ENCODE measurements at regions not wholly inside any gene's neighbourhood (a gene's known extent, or its start where the extent isn't known, plus 50 kb on each side); places are given as distances from the start of the nearest gene placed in this dataset.

DNA sequence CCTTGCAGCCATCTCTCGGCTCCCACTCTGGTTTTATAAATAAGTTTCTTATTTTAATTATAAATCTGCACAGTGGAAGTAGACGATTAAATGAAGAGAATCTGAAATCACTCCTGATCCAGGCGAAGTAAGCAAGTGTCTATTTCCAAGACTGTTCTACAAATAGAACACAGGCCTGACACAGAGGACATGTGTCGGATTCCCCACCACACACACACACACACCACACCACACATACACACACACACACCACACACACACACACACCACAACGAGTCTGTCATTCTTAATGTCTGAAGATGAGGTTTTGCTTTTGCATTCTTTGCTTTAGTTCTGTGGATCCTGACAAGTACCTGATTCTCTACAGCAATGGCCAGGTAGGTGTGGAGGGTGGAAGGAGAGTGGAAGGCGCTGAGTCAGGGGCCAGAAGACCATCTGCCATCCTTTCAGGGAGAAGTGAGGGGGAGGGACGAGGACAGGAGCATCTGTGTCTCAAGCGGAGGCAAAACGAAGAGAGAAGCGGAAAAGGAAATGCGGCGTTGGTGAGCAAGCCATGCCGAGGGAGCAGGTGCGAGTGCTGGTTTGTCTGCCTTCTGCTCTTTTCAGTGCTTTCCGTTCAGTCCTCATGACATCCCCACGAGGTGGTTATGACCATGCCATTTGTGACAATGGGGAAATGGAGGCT lies 110.2 kb downstream of the TEX26 start:
- Histone ChIP-seq H3K9ac (ENCODE audit: low read length) (no peak overlapping the region), H3K4me2 (ENCODE audit: low read length) (peak overlapping the region; percentile 87), H2AFZ (ENCODE audit: low read depth, low read length) (no peak overlapping the region), H3K27ac (ENCODE audit: low read length) (no peak overlapping the region), H4K20me1 (ENCODE audit: insufficient read depth, low read length) (peaks cover 18% of the 10 kb centered on the region; the same call in 1 of the 2 replicates), H3K27me3 (ENCODE audit: low read depth, low read length) (peaks cover 92% of the 10 kb centered on the region), H3K79me2 (ENCODE audit: low read length) (no peaks in the 10 kb centered on the region), H3K4me3 (ENCODE audit: low read length) (peak overlapping the region; percentile 55), H3K36me3 (replicated peaks; ENCODE audit: low read depth, low read length) (no peaks in the 10 kb centered on the region), H3K9me3 (ENCODE audit: insufficient read depth, low read length) (no peaks in the 10 kb centered on the region), H3K4me1 (ENCODE audit: low read length) (peaks cover 60% of the 10 kb centered on the region)
- TF ChIP-seq EZH2phosphoT487 (IDR thresholded peaks at IDR 0.05; ENCODE audit: low read depth) = no peak
- TF ChIP-seq, protein P1, sequence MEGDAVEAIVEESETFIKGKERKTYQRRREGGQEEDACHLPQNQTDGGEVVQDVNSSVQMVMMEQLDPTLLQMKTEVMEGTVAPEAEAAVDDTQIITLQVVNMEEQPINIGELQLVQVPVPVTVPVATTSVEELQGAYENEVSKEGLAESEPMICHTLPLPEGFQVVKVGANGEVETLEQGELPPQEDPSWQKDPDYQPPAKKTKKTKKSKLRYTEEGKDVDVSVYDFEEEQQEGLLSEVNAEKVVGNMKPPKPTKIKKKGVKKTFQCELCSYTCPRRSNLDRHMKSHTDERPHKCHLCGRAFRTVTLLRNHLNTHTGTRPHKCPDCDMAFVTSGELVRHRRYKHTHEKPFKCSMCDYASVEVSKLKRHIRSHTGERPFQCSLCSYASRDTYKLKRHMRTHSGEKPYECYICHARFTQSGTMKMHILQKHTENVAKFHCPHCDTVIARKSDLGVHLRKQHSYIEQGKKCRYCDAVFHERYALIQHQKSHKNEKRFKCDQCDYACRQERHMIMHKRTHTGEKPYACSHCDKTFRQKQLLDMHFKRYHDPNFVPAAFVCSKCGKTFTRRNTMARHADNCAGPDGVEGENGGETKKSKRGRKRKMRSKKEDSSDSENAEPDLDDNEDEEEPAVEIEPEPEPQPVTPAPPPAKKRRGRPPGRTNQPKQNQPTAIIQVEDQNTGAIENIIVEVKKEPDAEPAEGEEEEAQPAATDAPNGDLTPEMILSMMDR (IDR thresholded peaks at IDR 0.05; ENCODE audit: low read depth, low read length) = no peak

DNA sequence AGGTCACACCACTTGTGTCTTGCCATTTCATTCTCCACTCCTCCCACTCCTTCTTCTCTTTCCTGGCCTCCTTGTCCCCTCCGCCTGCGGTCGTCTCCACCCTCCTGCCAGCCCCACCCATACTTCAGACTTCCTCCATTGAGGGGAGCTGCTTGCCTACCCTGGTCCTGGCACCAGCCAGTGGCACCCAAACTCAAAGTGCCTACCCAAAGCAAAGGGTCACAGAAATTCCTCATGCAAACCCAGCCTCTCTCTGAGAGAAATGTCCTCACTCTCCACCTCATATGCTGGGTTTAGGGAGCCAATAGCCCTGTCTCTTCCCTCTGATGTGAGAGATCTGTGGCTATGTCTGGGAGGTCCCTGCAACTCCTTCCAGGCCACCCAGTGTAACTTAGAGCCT lies 109.6 kb downstream of the TEX26 start:
- no peaks in the 10 kb centered on the region for H3K79me2 ChIP-seq (ENCODE audit: low read length)
- peaks cover 60% of the 10 kb centered on the region for H3K4me1 ChIP-seq (ENCODE audit: low read length)
- H3K27ac ChIP-seq (ENCODE audit: low read length) = no peak overlapping the region
- no peak overlapping the region for H2AFZ ChIP-seq (ENCODE audit: low read depth, low read length)
- H3K9me3 ChIP-seq (ENCODE audit: insufficient read depth, low read length) = no peaks in the 10 kb centered on the region
- H3K9ac ChIP-seq (ENCODE audit: low read length) = no peak overlapping the region
- peaks cover 22% of the 10 kb centered on the region; the same call in 1 of the 2 replicates for H4K20me1 ChIP-seq (ENCODE audit: insufficient read depth, low read length)
- H3K27me3 ChIP-seq (ENCODE audit: low read depth, low read length) = peaks cover 92% of the 10 kb centered on the region
- TF ChIP-seq, protein P1 (IDR thresholded peaks at IDR 0.05; ENCODE audit: low read depth, low read length) = no peak
- TF ChIP-seq EZH2phosphoT487 (IDR thresholded peaks at IDR 0.05; ENCODE audit: low read depth) = no peak
- H3K4me3 ChIP-seq (ENCODE audit: low read length) = no peak overlapping the region
- H3K36me3 ChIP-seq (replicated peaks; ENCODE audit: low read depth, low read length) = no peaks in the 10 kb centered on the region
- H3K4me2 ChIP-seq (ENCODE audit: low read length) = no peak overlapping the region

DNA sequence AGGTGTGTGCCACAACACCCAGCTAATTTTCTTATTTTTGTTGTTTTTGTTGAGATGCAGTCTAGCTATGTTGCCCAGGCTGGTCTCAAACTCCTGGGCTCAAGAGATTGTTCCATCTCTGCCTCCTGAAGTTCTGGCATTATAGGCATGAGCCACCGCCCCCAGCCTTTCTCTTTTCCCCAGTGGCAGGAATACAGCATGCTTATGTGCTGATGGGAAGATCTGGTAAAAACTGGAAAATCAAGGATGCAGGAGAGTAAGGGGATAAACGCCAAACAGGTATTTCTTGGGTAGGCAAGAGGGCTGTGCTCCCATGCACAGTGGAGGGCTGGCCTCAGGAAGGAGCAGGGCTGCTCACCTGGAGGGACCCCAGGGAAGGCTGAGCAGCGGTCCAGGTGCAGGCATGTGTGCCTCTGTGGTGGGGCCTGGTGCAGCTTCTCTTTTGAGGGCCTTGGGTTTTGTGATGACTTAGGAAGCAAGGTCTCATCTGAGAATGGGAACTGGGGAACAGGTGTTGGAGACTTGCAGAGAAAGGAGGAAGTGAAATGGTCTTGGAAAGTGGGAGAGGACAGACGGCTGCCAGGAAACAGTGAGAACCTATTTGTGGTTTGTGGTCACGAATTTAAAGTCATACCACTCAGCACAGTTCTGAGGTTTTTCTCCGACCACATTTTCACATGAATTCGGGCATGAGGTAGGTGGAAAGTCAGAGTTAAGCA lies 106.5 kb downstream of the TEX26 start:
- Histone ChIP-seq H3K9ac (ENCODE audit: low read length) (no peak overlapping the region), H3K4me2 (ENCODE audit: low read length) (peak overlapping the region; percentile 52), H3K79me2 (ENCODE audit: low read length) (no peaks in the 10 kb centered on the region), H3K9me3 (ENCODE audit: insufficient read depth, low read length) (no peaks in the 10 kb centered on the region), H3K4me3 (ENCODE audit: low read length) (no peak overlapping the region), H2AFZ (ENCODE audit: low read depth, low read length) (no peak overlapping the region), H3K27me3 (ENCODE audit: low read depth, low read length) (peaks cover 95% of the 10 kb centered on the region), H3K36me3 (replicated peaks; ENCODE audit: low read depth, low read length) (no peaks in the 10 kb centered on the region), H4K20me1 (ENCODE audit: insufficient read depth, low read length) (peaks cover 26% of the 10 kb centered on the region; the same call in 1 of the 2 replicates), H3K27ac (ENCODE audit: low read length) (no peak overlapping the region), H3K4me1 (ENCODE audit: low read length) (peaks cover 46% of the 10 kb centered on the region)
- TF ChIP-seq EZH2phosphoT487 (IDR thresholded peaks at IDR 0.05; ENCODE audit: low read depth) = peak; percentile 79
- TF ChIP-seq, protein P1 (IDR thresholded peaks at IDR 0.05; ENCODE audit: low read depth, low read length) = no peak

DNA sequence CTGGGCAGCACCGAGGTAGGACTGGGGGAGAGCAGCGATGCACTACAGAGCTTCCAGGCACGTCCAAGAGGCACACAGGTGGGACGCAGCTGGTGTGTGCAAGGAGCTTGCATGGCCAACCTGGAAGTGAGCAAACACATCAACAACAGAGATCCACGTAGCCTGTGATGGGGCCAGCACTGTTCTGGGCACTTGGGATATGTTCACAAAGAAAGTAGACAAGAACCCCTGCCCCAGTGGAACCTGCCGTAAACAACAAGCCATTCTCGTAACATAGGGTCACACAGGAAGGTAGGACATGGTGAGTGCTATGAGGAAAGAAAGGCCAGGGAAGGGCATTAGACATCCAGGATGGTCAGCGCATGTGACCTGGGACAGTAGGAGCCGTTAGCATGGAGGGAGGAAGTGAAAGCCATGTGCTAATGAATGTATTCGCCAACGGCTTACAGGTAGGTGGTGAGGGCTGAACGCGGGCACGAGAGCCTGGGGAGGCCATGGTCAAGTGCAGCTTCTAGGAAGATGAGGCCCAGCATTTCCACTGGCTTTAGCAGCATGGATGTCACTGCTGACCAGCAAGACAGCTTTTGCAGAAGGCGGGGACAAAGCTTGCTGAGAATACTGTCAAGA lies 105.5 kb downstream of the TEX26 start:
- 0 out of 2 replicates have a peak overlapping the region, but pooled peaks have one; percentile 17 for H3K4me2 ChIP-seq (ENCODE audit: low read length)

More for the DNA sequence above, 105.5 kb downstream of the TEX26 start:
- peaks cover 36% of the 10 kb centered on the region for H3K4me1 ChIP-seq (ENCODE audit: low read length)
- peaks cover 92% of the 10 kb centered on the region for H3K27me3 ChIP-seq (ENCODE audit: low read depth, low read length)
- no peak overlapping the region for H3K9ac ChIP-seq (ENCODE audit: low read length)
- no peaks in the 10 kb centered on the region for H3K36me3 ChIP-seq (replicated peaks; ENCODE audit: low read depth, low read length)
- H2AFZ ChIP-seq (ENCODE audit: low read depth, low read length) = no peak overlapping the region
- TF ChIP-seq EZH2phosphoT487 (IDR thresholded peaks at IDR 0.05; ENCODE audit: low read depth) = no peak
- TF ChIP-seq, protein P1 (IDR thresholded peaks at IDR 0.05; ENCODE audit: low read depth, low read length) = no peak
- no peaks in the 10 kb centered on the region for H3K9me3 ChIP-seq (ENCODE audit: insufficient read depth, low read length)
- H3K4me3 ChIP-seq (ENCODE audit: low read length) = no peak overlapping the region
- H3K79me2 ChIP-seq (ENCODE audit: low read length) = no peaks in the 10 kb centered on the region
- no peak overlapping the region for H3K27ac ChIP-seq (ENCODE audit: low read length)
- H4K20me1 ChIP-seq (ENCODE audit: insufficient read depth, low read length) = peaks cover 26% of the 10 kb centered on the region; the same call in 1 of the 2 replicates

Measured in OCI-LY3 (cell line).